ENCODE measurements at regions not wholly inside any gene's neighbourhood (a gene's known extent, or its start where the extent isn't known, plus 50 kb on each side); places are given as distances from the start of the nearest gene placed in this dataset.

GRCh38 chr9:104322596-104322995 is 181.5 kb upstream of the OR13F1 start:
- TF ChIP-seq CTCF (IDR thresholded peaks at IDR 0.05; ENCODE audit: insufficient read depth, low read length, poor library complexity, severe bottlenecking) (no peak), EZH2phosphoT487 (conservative IDR thresholded peaks at IDR 0.05; ENCODE audit: low read length) (no peak)

Data from SU-DHL-6 (cell line).